Liver (tissue), 8 donors: ENCODE measurements at regions not wholly inside any gene's neighbourhood (a gene's known extent, or its start where the extent isn't known, plus 50 kb on each side); places are given as distances from the start of the nearest gene placed in this dataset.

Experiments
- DNase-seq: peaks from one replicate; pipeline ENCODE4 v3.0.0-alpha.2; 2017; ENCODE audit warnings: low spot score
- H3K27ac ChIP-seq, 2 donors: one replicate each; pipeline ENCODE4 v1.7.0; 2013; ENCODE audit warnings: inconsistent platforms in 2 of 2, low read length in 2 of 2, control low read depth in 1 of 2, low read depth in 1 of 2, mild to moderate bottlenecking in 1 of 2
- H3K27me3 ChIP-seq, 4 donors: one replicate each; pipeline versions ENCODE4 v1.6.1 to v1.7.0; 2013; ENCODE audit warnings: low read length in 3 of 4, inconsistent platforms in 1 of 4, mild to moderate bottlenecking in 1 of 4, moderate library complexity in 1 of 4; ENCODE audit not compliant: control insufficient read depth in 4 of 4, insufficient read depth in 4 of 4
- H3K36me3 ChIP-seq, 4 donors: one replicate each; pipeline versions ENCODE4 v1.6.1 to v1.7.0; 2013; ENCODE audit warnings: low read length in 3 of 4, mild to moderate bottlenecking in 3 of 4, low read depth in 1 of 4, moderate library complexity in 1 of 4; ENCODE audit not compliant: control insufficient read depth in 4 of 4, insufficient read depth in 3 of 4
- H3K4me1 ChIP-seq, 4 donors: one replicate each; pipeline versions ENCODE4 v1.6.1 to v1.7.0; 2013; ENCODE audit warnings: low read length in 3 of 4, mild to moderate bottlenecking in 3 of 4, moderate library complexity in 1 of 4; ENCODE audit not compliant: control insufficient read depth in 4 of 4, insufficient read depth in 4 of 4
- H3K4me3 ChIP-seq, 3 donors: one replicate each; pipeline versions ENCODE4 v1.6.1 to v1.7.0; 2013; ENCODE audit warnings: low read length in 3 of 3, control low read depth in 1 of 3, low read depth in 1 of 3, mild to moderate bottlenecking in 1 of 3
- H3K9ac ChIP-seq, 2 donors: one replicate each; pipeline ENCODE4 v1.7.0; 2013; ENCODE audit warnings: low read length in 2 of 2, mild to moderate bottlenecking in 2 of 2, moderate library complexity in 2 of 2, control low read depth in 1 of 2, low read depth in 1 of 2
- H3K9me3 ChIP-seq, 4 donors: one replicate each; pipeline versions ENCODE4 v1.6.1 to v1.7.0; 2013; ENCODE audit warnings: low read length in 3 of 4; ENCODE audit not compliant: control insufficient read depth in 4 of 4
- ATF3 ChIP-seq: IDR thresholded peaks from 2 replicates; pipeline ENCODE4 v1.6.1; 2016; ENCODE audit warnings: antibody characterized with exemption
- EGR1 ChIP-seq, 2 donors: IDR thresholded peaks; 2 replicates each; pipeline ENCODE4 v1.6.1; 2016 to 2018; ENCODE audit warnings: antibody characterized with exemption in 2 of 2, low read depth in 2 of 2
- FOXA1 ChIP-seq: IDR thresholded peaks from 2 replicates; pipeline ENCODE4 v1.6.1; 2016; ENCODE audit warnings: antibody characterized with exemption
- FOXA2 ChIP-seq: IDR thresholded peaks from 2 replicates; pipeline ENCODE4 v1.6.1; 2016; ENCODE audit warnings: antibody characterized with exemption
- GABPA ChIP-seq, 2 donors: IDR thresholded peaks in 1 of 2; conservative IDR thresholded peaks in 1 of 2; 2 replicates each; pipeline ENCODE4 v1.6.1; 2016; ENCODE audit warnings: antibody characterized with exemption in 2 of 2, mild to moderate bottlenecking in 1 of 2, moderate library complexity in 1 of 2
- HNF4A ChIP-seq, 2 donors: conservative IDR thresholded peaks; 2 replicates each; pipeline ENCODE4 v1.6.1; 2016; ENCODE audit warnings: antibody characterized with exemption in 2 of 2, mild to moderate bottlenecking in 2 of 2
- HNF4G ChIP-seq: IDR thresholded peaks from 2 replicates; pipeline ENCODE4 v1.6.1; 2016; ENCODE audit warnings: antibody characterized with exemption
- JUND ChIP-seq, 2 donors: IDR thresholded peaks; 2 replicates each; pipeline ENCODE4 v1.6.1; 2016; ENCODE audit warnings: antibody characterized with exemption in 2 of 2
- NR2F2 ChIP-seq: IDR thresholded peaks from 2 replicates; pipeline ENCODE4 v1.6.1; 2016; ENCODE audit warnings: antibody characterized with exemption
- RAD21 ChIP-seq, 2 donors: IDR thresholded peaks; 2 replicates each; pipeline ENCODE4 v1.6.1; 2016; ENCODE audit warnings: antibody characterized with exemption in 2 of 2, mild to moderate bottlenecking in 2 of 2
- REST ChIP-seq: IDR thresholded peaks from 2 replicates; pipeline ENCODE4 v1.6.1; 2016; ENCODE audit warnings: antibody characterized with exemption, mild to moderate bottlenecking
- SP1 ChIP-seq: IDR thresholded peaks from 2 replicates; pipeline ENCODE4 v1.6.1; 2018; ENCODE audit warnings: antibody characterized with exemption, mild to moderate bottlenecking
- TAF1 ChIP-seq: conservative IDR thresholded peaks from 2 replicates; pipeline ENCODE4 v1.6.1; 2016; ENCODE audit warnings: antibody characterized with exemption, mild to moderate bottlenecking
- YY1 ChIP-seq: IDR thresholded peaks from 2 replicates; pipeline ENCODE4 v1.6.1; 2016; ENCODE audit warnings: antibody characterized with exemption, mild to moderate bottlenecking
- ZBTB33 ChIP-seq: IDR thresholded peaks from 2 replicates; pipeline ENCODE4 v1.6.1; 2016; ENCODE audit warnings: antibody characterized with exemption
- WGBS: extraction: QIAGEN DNeasy Blood & Tissue Kit; methylation state at CpG from one replicate; pipeline ENCODE4 v1.1.7; 2013; 5-methylcytosine and 5-hydroxymethylcytosine counted together
- TF ChIP-seq, protein P1 (sequence below): fragments of 150-350 bp; IDR thresholded peaks from 2 replicates; pipeline ENCODE4 v1.5.1; 2017; ENCODE audit warnings: improper control_type of control experiment, low read depth, low read length; ENCODE audit not compliant: missing input control
- TF ChIP-seq, protein P2 (sequence below): IDR thresholded peaks from 2 replicates; pipeline ENCODE4 v1.6.1; 2016; ENCODE audit warnings: antibody characterized with exemption
- donor health status: healthy.
- donor health status: healthy.
- donor health status: healthy.
- donor health status: healthy.
- donor health status: healthy.

DNA sequence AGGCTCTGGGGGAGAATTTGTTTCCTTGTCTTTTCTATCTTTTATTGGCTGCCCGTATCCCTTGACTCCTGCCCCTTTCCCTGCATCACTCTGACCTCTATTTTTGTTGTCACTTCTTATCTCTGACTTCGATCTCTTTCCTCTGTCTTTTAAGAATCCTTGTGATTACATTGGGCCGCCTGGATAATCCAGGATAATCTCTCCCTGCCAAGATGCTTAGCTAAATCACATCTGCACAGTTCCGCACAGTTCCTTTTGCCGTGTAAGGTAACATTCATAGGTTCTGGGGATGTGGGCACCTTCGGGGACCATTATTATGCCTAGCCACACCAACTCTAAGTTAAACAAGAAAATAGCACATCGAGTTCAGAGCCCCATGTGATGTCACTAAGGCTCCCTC is 103.0 kb upstream of the DPPA4 start (continued):
- TF ChIP-seq, protein P1, sequence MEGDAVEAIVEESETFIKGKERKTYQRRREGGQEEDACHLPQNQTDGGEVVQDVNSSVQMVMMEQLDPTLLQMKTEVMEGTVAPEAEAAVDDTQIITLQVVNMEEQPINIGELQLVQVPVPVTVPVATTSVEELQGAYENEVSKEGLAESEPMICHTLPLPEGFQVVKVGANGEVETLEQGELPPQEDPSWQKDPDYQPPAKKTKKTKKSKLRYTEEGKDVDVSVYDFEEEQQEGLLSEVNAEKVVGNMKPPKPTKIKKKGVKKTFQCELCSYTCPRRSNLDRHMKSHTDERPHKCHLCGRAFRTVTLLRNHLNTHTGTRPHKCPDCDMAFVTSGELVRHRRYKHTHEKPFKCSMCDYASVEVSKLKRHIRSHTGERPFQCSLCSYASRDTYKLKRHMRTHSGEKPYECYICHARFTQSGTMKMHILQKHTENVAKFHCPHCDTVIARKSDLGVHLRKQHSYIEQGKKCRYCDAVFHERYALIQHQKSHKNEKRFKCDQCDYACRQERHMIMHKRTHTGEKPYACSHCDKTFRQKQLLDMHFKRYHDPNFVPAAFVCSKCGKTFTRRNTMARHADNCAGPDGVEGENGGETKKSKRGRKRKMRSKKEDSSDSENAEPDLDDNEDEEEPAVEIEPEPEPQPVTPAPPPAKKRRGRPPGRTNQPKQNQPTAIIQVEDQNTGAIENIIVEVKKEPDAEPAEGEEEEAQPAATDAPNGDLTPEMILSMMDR, result no peak
- TF ChIP-seq ATF3, result no peak

- Histone ChIP-seq H3K36me3 (no peaks in the 10 kb centered on the region), H3K9me3 (no peaks in the 10 kb centered on the region), H3K27me3 (no peaks in the 10 kb centered on the region), H3K4me1 (no peaks in the 10 kb centered on the region), H3K9ac (no peak overlapping the region), H3K4me3 (no peak overlapping the region), H3K27ac (no peak overlapping the region)
- WGBS, result 71% methylated on average over 3 of the region's 3 CpGs
- DNase-seq, result no peak
- TF ChIP-seq JUND (IDR thresholded peaks at IDR 0.05) (no peak), NR2F2 (no peak), TAF1 (no peak), ZBTB33 (no peak), HNF4G (no peak), FOXA2 (no peak), FOXA1 (no peak), HNF4A (conservative IDR thresholded peaks at IDR 0.05) (no peak), GABPA (IDR thresholded peaks at IDR 0.05 in 1 of 2, conservative IDR thresholded peaks at IDR 0.05 in 1 of 2) (no peak), REST (no peak), YY1 (no peak), EGR1 (IDR thresholded peaks at IDR 0.05; ENCODE audit: low read depth in 2 of 2) (no peak), RAD21 (IDR thresholded peaks at IDR 0.05) (no peak), SP1 (no peak)
- TF ChIP-seq, protein P2, sequence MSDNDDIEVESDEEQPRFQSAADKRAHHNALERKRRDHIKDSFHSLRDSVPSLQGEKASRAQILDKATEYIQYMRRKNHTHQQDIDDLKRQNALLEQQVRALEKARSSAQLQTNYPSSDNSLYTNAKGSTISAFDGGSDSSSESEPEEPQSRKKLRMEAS, result no peak
Measured at GRCh38 chr3:109432833-109433232, 95.5 kb upstream of the DPPA4 start.
